Osteocyte (in vitro differentiated cells): ENCODE measurements at regions not wholly inside any gene's neighbourhood (a gene's known extent, or its start where the extent isn't known, plus 50 kb on each side); places are given as distances from the start of the nearest gene placed in this dataset.
"Not testable (repeated sequence)": the region's sequence is repeated elsewhere in the genome, so short reads cannot be mapped to it uniquely, and the experiment has no call there.

Source experiments
- DNase-seq: peaks from one replicate; pipeline ENCODE4 v3.0.0; 2021; ENCODE audit warnings: mixed read lengths; ENCODE audit not compliant: unreplicated experiment; ENCODE audit errors: extremely low spot score
- H3K27ac Mint-ChIP-seq: one replicate; pipeline ENCODE4 v1.8.0; 2021; ENCODE audit warnings: mild to moderate bottlenecking, mixed read lengths; ENCODE audit not compliant: unreplicated experiment
- H3K27me3 Mint-ChIP-seq: one replicate; pipeline ENCODE4 v1.8.0; 2021; ENCODE audit warnings: mixed read lengths; ENCODE audit not compliant: unreplicated experiment
- H3K36me3 Mint-ChIP-seq: one replicate; pipeline ENCODE4 v1.8.0; 2021; ENCODE audit warnings: mixed read lengths; ENCODE audit not compliant: unreplicated experiment
- H3K4me1 Mint-ChIP-seq: one replicate; pipeline ENCODE4 v1.8.0; 2021; ENCODE audit warnings: mixed read lengths; ENCODE audit not compliant: unreplicated experiment
- H3K4me3 Mint-ChIP-seq: one replicate; pipeline ENCODE4 v1.8.0; 2021; ENCODE audit warnings: mild to moderate bottlenecking, moderate library complexity, mixed read lengths; ENCODE audit not compliant: unreplicated experiment
- H3K9me3 Mint-ChIP-seq: one replicate; pipeline ENCODE4 v1.8.0; 2021; ENCODE audit warnings: mixed read lengths; ENCODE audit not compliant: unreplicated experiment
- CTCF ChIP-seq: fragments of 200-600 bp; sonication (generic); IDR thresholded peaks from 2 replicates; pipeline ENCODE4 v1.5.0; 2021; ENCODE audit warnings: antibody characterized with exemption, mild to moderate bottlenecking, moderate library complexity

- no peaks in the 10 kb centered on the region for H3K27me3 Mint-ChIP-seq
- H3K9me3 Mint-ChIP-seq: no peaks in the 10 kb centered on the region
- H3K4me1 Mint-ChIP-seq: no peaks in the 10 kb centered on the region
- H3K36me3 Mint-ChIP-seq: no peaks in the 10 kb centered on the region
- no peak overlapping the region for H3K4me3 Mint-ChIP-seq
- no peak for DNase-seq
- no peak overlapping the region for H3K27ac Mint-ChIP-seq
- no peak for TF ChIP-seq CTCF
Measured at GRCh38 chr1:104264521-104264920, 514.8 kb downstream of the AMY1C start.

- Mint-ChIP-seq H3K36me3 (no peaks in the 10 kb centered on the region), H3K4me3 (no peak overlapping the region), H3K27me3 (no peaks in the 10 kb centered on the region), H3K9me3 (no peaks in the 10 kb centered on the region), H3K27ac (no peak overlapping the region), H3K4me1 (no peaks in the 10 kb centered on the region)
- no peak for TF ChIP-seq CTCF
- DNase-seq: no peak
Measured at GRCh38 chr1:104265163-104265562, 515.5 kb downstream of the AMY1C start.

GRCh38 chr1:104266612-104267011 lies 516.9 kb downstream of the AMY1C start:
- H3K36me3 Mint-ChIP-seq: no peaks in the 10 kb centered on the region
- H3K4me1 Mint-ChIP-seq: no peaks in the 10 kb centered on the region
- no peak for TF ChIP-seq CTCF
- no peaks in the 10 kb centered on the region for H3K27me3 Mint-ChIP-seq
- H3K27ac Mint-ChIP-seq: no peak overlapping the region
- no peak for DNase-seq
- no peaks in the 10 kb centered on the region for H3K9me3 Mint-ChIP-seq
- H3K4me3 Mint-ChIP-seq: no peak overlapping the region

- not testable (repeated sequence) for H3K4me3 Mint-ChIP-seq, H3K27ac Mint-ChIP-seq, H3K36me3 Mint-ChIP-seq, DNase-seq, H3K27me3 Mint-ChIP-seq, H3K4me1 Mint-ChIP-seq, H3K9me3 Mint-ChIP-seq
Measured at GRCh38 chr1:104288322-104288721, 538.6 kb downstream of the AMY1C start.

GRCh38 chr1:104291156-104291555 lies 541.5 kb downstream of the AMY1C start:
- DNase-seq: no peak
- TF ChIP-seq CTCF: no peak
- H3K4me1 Mint-ChIP-seq: no peaks in the 10 kb centered on the region
- H3K27me3 Mint-ChIP-seq: no peaks in the 10 kb centered on the region
- H3K4me3 Mint-ChIP-seq: no peak overlapping the region
- no peak overlapping the region for H3K27ac Mint-ChIP-seq
- H3K9me3 Mint-ChIP-seq: peaks cover 4% of the 10 kb centered on the region
- no peaks in the 10 kb centered on the region for H3K36me3 Mint-ChIP-seq

GRCh38 chr1:104294259-104294658 lies 544.6 kb downstream of the AMY1C start:
- no peak for DNase-seq
- no peak overlapping the region for H3K27ac Mint-ChIP-seq
- TF ChIP-seq CTCF: no peak
- no peaks in the 10 kb centered on the region for H3K4me1 Mint-ChIP-seq
- H3K36me3 Mint-ChIP-seq: no peaks in the 10 kb centered on the region
- no peaks in the 10 kb centered on the region for H3K27me3 Mint-ChIP-seq
- no peaks in the 10 kb centered on the region for H3K9me3 Mint-ChIP-seq
- no peak overlapping the region for H3K4me3 Mint-ChIP-seq
